HG03469 (cell line): ENCODE measurements at regions not wholly inside any gene's neighbourhood (a gene's known extent, or its start where the extent isn't known, plus 50 kb on each side); places are given as distances from the start of the nearest gene placed in this dataset.
A peak's percentile ranks its signal among the peaks of the same experiment; 100 is the strongest.
"Not testable (repeated sequence)": the region's sequence is repeated elsewhere in the genome, so short reads cannot be mapped to it uniquely, and the experiment has no call there.

Experiments used
- ATAC-seq: cut with Tn5 transposase; IDR thresholded peaks from one replicate; pipeline ENCODE4 v1.9.1; 2021; ENCODE audit warnings: mild to moderate bottlenecking, moderate library complexity, moderate number of reproducible peaks; ENCODE audit not compliant: unreplicated experiment

GRCh38 chr21:7743940-7744339 lies 2777.4 kb upstream of the TPTE start:
- ATAC-seq = not testable (repeated sequence)

- ATAC-seq = peak; percentile 81
These were observed 2776.8 kb upstream of the TPTE start for GRCh38 chr21:7744406-7745099.

GRCh38 chr21:7745100-7745450 lies 2776.3 kb upstream of the TPTE start:
- peak; percentile 31 for ATAC-seq

- ATAC-seq = not testable (repeated sequence)
These were observed 2773.4 kb upstream of the TPTE start for GRCh38 chr21:7747964-7748363.

GRCh38 chr21:7752611-7753010 lies 2768.8 kb upstream of the TPTE start:
- ATAC-seq = not testable (repeated sequence)

- peak; percentile 86 for ATAC-seq
These were observed 2768.0 kb upstream of the TPTE start for GRCh38 chr21:7753380-7753877.

- ATAC-seq = not testable (repeated sequence)
These were observed 2751.4 kb upstream of the TPTE start for GRCh38 chr21:7769985-7770384.

- ATAC-seq = not testable (repeated sequence)
These were observed 2747.2 kb upstream of the TPTE start for GRCh38 chr21:7774219-7774618.

GRCh38 chr21:7775327-7775984 lies 2745.9 kb upstream of the TPTE start:
- not testable (repeated sequence) for ATAC-seq

GRCh38 chr21:7776035-7776434 lies 2745.3 kb upstream of the TPTE start:
- not testable (repeated sequence) for ATAC-seq

GRCh38 chr21:7776622-7777021 lies 2744.8 kb upstream of the TPTE start:
- not testable (repeated sequence) for ATAC-seq

- not testable (repeated sequence) for ATAC-seq
These were observed 2744.1 kb upstream of the TPTE start for GRCh38 chr21:7777289-7777688.

GRCh38 chr21:7787427-7788078 lies 2733.8 kb upstream of the TPTE start:
- ATAC-seq = not testable (repeated sequence)

GRCh38 chr21:7793797-7794196 lies 2727.6 kb upstream of the TPTE start:
- not testable (repeated sequence) for ATAC-seq

- ATAC-seq = not testable (repeated sequence)
These were observed 2724.1 kb upstream of the TPTE start for GRCh38 chr21:7797328-7797727.

GRCh38 chr21:7798446-7798845 lies 2722.9 kb upstream of the TPTE start:
- ATAC-seq = not testable (repeated sequence)

- not testable (repeated sequence) for ATAC-seq
These were observed 2721.7 kb upstream of the TPTE start for GRCh38 chr21:7799697-7800096.

GRCh38 chr21:7813475-7813874 lies 2707.9 kb upstream of the TPTE start:
- ATAC-seq = not testable (repeated sequence)

- not testable (repeated sequence) for ATAC-seq
These were observed 2704.4 kb upstream of the TPTE start for GRCh38 chr21:7817013-7817412.

GRCh38 chr21:7819301-7819700 lies 2702.1 kb upstream of the TPTE start:
- not testable (repeated sequence) for ATAC-seq

- not testable (repeated sequence) for ATAC-seq
These were observed 2695.8 kb upstream of the TPTE start for GRCh38 chr21:7825627-7826026.

GRCh38 chr21:7826174-7826573 lies 2695.2 kb upstream of the TPTE start:
- not testable (repeated sequence) for ATAC-seq
